HEK293 (cell line): ENCODE measurements at regions not wholly inside any gene's neighbourhood (a gene's known extent, or its start where the extent isn't known, plus 50 kb on each side); places are given as distances from the start of the nearest gene placed in this dataset.

Source experiments
- PRDM6 ChIP-seq: fragments of 450-650 bp; formaldehyde crosslinking; IDR thresholded peaks from 2 replicates; pipeline ENCODE4 v1.5.1; 2017; ENCODE audit warnings: missing biosample characterization, missing genetic modification characterization
- ZNF121 ChIP-seq: fragments of 450-650 bp; formaldehyde crosslinking; IDR thresholded peaks from 2 replicates; pipeline ENCODE4 v1.5.1; 2016; ENCODE audit warnings: missing biosample characterization, missing genetic modification characterization
- ZNF19 ChIP-seq: fragments of 450-650 bp; formaldehyde crosslinking; IDR thresholded peaks from 2 replicates; pipeline ENCODE4; 2016; ENCODE audit warnings: missing biosample characterization, missing genetic modification characterization, low read depth
- ZNF571 ChIP-seq: fragments of 450-650 bp; formaldehyde crosslinking; IDR thresholded peaks from 2 replicates; pipeline ENCODE4 v1.5.0; 2017; ENCODE audit warnings: missing biosample characterization, missing genetic modification characterization

- TF ChIP-seq ZNF571 (tag by site-specific recombination) (no peak), PRDM6 (tag by site-specific recombination) (no peak), ZNF121 (tag by site-specific recombination) (no peak), ZNF19 (tag by site-specific recombination) (no peak)
Measured at GRCh38 chr6:150549674-150550101, 50.0 kb upstream of the PLEKHG1 start (continued).
